OCI-LY7 (cell line): ENCODE measurements at regions not wholly inside any gene's neighbourhood (a gene's known extent, or its start where the extent isn't known, plus 50 kb on each side); places are given as distances from the start of the nearest gene placed in this dataset.
"Not testable (repeated sequence)": the region's sequence is repeated elsewhere in the genome, so short reads cannot be mapped to it uniquely, and the experiment has no call there.

ENCODE experiments used
- CTCF ChIP-seq: fragments of 200-600 bp; sonication (generic); conservative IDR thresholded peaks from 2 replicates; pipeline ENCODE4 v1.5.1; 2014; ENCODE audit warnings: mild to moderate bottlenecking, antibody characterized with exemption, low read length, moderate library complexity, mixed read lengths
- EZH2phosphoT487 ChIP-seq: fragments of 200-600 bp; sonication (generic); IDR thresholded peaks from 2 replicates; pipeline ENCODE4 v1.6.1; 2018; ENCODE audit warnings: low read depth, borderline replicate concordance, mild to moderate bottlenecking, mixed run types, antibody characterized with exemption, low read length, moderate library complexity, mixed read lengths

GRCh38 chr3:193926071-193926470 is 209.9 kb upstream of the HES1 start:
- not testable (repeated sequence) for TF ChIP-seq CTCF, EZH2phosphoT487
